ENCODE measurements at regions not wholly inside any gene's neighbourhood (a gene's known extent, or its start where the extent isn't known, plus 50 kb on each side); places are given as distances from the start of the nearest gene placed in this dataset.

DNA sequence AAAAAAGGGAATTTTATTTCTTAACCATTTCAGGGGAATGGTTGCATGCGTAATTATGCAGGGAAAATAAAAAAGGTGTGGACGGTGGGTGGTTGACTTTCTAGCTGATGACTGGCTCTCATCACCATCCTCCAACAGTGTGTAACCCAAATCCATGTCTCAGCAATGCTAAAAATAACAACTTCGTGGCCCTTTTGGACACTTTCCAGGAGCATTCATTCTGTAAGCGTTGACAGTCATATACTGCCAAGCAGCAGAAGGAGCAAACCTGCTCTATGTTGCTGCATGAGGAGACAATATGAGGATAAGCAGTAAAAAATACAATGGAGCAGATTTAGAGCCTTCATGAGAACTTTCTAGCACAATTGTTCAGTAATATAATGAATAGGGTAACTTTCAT lies 189.1 kb downstream of the ANXA2 start:
- DNase-seq (ENCODE audit: low spot score) (peak; percentile 46), FAIRE-seq (peak; percentile 79)

DNA sequence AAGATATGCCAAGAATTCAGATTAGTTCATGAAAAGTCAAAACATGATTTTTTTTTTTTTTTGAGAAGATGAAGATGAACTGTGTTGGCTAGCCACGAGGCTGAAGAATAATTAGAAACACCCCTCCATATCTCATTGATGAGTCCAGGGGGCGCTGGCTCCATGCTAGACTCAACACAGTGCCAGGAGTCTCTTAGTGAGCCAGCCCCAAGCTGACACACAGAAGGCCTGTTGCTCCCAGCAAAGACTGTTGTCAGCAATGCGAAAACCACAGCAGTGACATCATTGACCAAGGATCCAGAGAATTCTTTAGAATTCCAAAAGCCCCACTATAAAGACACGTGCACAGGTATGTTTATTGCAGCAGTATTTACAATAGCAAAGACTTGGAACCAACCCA lies 185.2 kb downstream of the ANXA2 start:
- peak; percentile 88 for FAIRE-seq
- peak; percentile 93 for DNase-seq (ENCODE audit: low spot score)

DNA sequence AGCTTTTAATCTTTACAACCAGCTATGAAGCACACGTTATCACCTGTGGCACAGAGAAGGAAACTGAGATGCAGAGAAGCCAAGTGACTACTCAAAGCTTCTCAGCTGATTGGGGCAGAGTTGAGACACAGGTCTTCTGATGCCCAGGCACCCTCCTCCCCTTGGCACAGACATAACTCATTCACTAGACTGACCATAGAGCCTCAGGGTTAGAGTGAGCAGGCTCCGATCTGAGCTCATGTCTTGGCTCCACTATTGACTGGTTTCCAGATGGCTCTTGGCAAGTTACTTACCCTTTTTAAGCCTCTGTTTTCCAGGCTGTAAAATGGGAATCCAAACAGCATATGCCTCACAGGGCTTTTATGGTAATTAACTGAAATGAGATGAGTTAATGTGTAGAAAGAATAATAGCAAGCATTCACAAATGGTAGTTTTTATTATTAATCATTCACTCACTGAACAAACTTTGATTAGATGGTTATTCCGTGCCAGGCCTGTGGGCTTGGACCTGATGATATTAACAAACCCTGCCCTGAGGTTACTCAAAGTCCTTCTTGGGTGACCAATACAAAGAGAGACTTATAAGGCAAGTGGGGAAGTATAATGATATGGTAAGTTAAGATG lies 184.3 kb downstream of the ANXA2 start:
- DNase-seq (ENCODE audit: low spot score) (no peak), FAIRE-seq (no peak)

DNA sequence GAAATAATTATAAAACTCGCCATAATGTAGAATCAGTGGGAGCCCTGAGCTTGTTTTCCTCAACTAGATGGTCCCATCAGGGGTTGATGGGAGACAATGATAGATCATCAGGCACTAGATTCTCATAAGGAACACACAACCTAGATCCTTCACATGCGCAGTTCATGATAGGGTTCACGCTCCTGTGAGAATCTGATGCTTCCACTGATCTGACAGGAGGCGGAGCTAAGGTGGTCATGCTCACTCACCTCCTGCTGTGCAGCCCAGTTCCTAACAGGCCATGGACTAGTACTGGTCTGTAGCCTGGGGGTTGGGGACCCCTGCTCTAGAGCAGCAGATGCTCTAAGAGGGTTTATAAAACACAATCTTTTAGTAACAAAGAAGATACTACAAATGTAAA lies 183.6 kb downstream of the ANXA2 start:
- FAIRE-seq, result peak; percentile 83
- no peak for DNase-seq (ENCODE audit: low spot score)

DNA sequence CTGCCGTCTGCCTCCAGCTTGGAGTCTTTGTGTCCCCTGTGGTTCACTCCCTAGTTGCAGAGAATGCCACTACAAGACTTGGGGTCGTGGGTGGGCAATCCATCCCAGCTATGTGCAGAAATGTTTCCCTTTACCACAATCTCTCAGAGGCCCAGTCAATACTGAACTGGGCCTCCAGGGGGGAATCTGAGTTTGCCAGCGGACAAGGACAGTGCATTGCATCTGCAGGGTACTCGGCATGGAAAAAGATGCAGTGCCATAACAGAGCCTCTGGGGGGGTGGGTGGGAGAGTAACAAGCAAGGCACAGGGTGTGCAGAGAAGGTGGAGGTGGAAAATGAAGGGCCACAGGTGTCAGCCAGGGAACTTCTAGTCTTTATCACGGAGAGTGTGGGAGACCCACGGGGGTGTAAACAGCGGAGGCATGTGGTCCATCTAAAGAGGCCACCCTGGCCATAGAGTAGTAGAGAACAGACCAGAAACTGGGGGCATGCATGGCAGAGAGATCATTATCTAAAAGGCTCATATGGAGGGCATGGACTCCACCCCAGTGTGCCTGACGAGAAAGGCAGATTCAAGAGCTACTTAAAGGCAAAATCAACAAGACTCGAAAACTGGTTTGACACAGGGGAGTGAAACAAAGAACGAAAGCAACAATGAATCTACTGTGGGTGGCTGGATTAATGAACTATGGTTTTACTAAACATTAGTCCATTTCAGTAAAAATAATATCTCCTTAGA lies 182.4 kb downstream of the ANXA2 start:
- no peak for DNase-seq (ENCODE audit: low spot score)
- FAIRE-seq, result no peak

DNA sequence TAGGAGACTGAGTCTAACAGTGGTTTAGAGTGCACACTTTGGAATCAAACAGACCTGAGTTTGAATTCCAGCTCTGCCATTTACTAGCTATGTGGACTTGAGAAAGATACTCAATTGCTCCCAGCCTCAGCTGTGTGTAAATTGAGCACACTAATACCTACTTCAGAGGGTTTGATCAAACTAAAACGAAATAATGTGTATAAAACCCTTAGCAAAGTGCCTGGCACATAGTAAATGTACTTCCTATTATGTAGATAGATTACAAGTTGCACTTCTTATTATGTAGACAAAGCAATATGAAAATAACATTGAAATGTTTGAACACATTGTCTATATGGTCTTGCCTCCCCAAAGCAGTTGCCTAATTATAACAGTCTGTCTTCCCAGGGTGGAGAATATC lies 180.6 kb downstream of the ANXA2 start:
- FAIRE-seq, result no peak
- DNase-seq (ENCODE audit: low spot score), result no peak

DNA sequence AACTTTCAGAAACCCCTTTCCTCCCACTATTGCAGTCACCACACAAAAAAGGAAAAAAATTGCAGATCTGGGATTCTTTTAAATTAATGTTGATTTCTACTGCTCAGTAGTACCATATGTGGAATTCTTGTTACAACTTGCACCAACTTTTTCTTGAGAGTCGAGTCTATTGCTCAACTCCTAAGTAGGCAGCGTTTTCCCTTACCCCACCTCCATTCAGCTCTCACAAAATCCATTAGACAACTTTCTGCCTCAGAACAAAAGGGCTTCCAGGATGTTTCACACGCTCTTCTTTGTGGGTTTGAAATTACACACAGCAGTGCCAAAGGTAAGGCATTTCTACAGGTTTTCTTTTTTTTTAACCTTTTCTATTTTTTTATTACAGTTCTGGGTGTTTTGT lies 179.5 kb downstream of the ANXA2 start:
- no peak for DNase-seq (ENCODE audit: low spot score)
- FAIRE-seq, result no peak

DNA sequence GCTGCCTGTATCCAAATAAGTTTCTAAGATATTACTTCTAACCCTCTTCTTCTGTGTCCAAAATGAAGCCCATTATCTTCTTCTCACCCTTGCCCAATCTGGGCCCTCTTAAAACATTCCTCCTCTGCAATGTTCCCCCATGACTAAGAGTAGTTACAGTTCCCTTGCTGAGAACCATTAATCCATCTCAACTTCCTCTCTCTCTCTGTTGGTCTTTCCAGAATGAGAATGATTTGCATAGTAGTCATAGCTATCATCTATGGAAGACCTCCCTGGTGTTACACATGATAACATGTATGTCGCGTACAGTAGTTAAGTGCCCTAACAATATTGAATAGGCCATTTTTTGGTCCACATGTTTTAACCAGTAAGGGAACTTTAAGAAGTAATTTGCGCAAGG lies 177.9 kb downstream of the ANXA2 start:
- DNase-seq (ENCODE audit: low spot score), result no peak
- peak; percentile 92 for FAIRE-seq

DNA sequence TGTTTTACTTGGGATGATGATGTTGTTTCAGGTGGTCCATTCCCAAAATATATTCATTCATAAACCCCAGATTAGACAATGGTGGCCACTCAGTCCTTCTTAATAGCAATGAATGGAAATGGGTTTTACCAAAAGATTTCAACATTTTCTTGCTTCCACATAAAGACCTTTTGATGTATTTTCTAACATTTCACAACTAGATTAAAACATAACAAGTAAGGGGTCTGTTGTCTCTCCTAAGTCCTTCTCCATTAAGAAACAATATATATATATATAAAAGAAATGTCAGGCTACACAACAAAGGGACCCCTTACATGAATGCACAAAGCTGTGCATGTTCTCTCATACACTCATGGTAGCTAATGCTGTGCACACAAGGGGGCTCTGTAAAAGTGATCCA lies 176.4 kb downstream of the ANXA2 start:
- DNase-seq (ENCODE audit: low spot score) (no peak), FAIRE-seq (no peak)

DNA sequence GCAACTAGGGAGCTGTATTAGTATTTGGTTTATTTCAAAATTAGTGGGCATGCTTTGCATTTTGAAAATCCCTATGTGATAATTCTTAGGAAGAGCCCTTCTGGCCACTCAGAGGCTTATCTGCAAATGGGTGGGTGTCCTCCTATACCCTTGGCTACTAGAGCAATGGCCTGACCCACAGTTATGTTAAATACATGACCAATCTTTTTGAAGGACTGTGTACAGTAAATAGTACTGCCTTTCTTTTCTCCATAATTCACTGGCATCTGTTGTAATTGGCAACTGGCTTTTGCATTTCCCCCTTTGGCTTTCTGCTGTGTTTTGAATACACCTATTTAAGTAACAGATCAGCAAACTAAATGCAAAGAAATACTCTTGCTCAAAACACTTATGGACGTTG lies 175.4 kb downstream of the ANXA2 start:
- DNase-seq (ENCODE audit: low spot score) (no peak), FAIRE-seq (no peak)

DNA sequence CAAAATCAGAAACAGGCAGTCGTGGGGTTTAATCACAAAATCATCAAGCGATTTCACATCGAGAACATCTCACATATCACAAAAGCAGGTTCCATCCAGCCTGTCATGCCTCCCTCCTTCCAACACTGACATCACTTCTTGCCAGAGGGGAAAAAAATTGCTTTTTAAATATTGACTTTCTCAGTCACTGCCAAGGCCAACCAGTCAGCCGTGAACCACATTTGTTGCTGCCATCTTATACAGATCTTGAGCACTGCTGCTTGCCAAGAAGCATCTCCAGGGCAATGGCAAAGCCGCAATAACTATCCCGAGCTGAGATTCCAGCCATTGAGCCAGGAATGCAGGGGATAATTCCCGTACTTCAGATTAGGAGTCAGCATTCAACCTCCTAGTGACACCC lies 174.6 kb downstream of the ANXA2 start:
- FAIRE-seq (no peak), DNase-seq (ENCODE audit: low spot score) (no peak)

DNA sequence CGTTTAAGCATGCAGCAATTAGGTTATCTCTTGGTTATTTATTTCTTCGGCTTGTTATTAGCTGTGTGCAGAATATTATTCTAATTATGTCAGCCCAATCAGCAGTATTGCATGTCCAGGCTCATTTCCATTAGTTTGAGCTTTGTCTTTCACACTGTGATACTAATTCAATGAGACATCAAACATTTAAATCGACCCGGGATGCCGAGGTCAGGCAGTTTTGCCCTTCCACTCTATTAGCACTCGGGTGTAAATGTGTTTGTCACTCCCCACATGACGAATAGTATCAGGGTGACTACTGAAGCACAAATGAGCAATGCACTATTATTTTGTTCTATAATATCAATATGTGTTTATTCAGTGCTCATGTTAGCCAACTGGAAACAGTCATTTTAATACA lies 170.9 kb downstream of the ANXA2 start:
- FAIRE-seq (no peak), DNase-seq (ENCODE audit: low spot score) (no peak)

DNA sequence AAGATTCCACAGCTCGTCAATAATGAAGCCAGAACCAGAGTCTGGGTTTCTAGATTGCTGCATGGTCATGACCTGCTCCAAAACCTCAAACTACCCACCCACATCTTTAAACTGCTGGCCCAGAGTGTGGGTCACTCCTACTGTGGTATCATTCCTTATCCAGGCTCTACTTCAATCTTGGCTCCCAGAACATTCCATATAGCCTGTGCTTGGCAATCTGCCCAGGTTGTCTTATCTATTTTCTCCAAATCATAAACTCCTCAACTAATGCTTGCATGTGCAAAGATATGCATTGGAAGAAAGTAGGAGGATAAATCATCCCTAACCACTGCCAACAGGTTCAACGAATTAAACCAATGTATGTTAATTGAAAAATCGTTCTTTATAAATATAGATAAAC lies 169.7 kb downstream of the ANXA2 start:
- DNase-seq (ENCODE audit: low spot score) (no peak), FAIRE-seq (no peak)

DNA sequence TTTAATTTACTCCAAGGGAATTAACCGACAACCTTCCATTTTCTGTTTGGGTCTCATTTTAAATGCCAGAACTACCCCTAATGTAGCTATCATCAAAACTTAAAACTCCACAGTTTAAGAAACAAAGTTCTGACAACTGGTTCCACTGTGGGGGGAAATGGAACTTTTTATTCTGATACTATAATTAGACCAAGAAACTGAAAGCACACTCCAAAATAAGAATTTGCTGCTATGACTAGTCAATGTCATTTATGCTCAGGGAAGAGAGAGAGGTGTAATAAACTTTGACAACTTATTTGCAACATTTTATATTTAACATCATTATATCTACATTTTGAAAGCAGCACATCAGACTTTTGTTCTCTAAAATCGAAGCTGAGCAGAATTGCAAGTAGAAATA lies 169.2 kb downstream of the ANXA2 start:
- FAIRE-seq, result no peak

DNA sequence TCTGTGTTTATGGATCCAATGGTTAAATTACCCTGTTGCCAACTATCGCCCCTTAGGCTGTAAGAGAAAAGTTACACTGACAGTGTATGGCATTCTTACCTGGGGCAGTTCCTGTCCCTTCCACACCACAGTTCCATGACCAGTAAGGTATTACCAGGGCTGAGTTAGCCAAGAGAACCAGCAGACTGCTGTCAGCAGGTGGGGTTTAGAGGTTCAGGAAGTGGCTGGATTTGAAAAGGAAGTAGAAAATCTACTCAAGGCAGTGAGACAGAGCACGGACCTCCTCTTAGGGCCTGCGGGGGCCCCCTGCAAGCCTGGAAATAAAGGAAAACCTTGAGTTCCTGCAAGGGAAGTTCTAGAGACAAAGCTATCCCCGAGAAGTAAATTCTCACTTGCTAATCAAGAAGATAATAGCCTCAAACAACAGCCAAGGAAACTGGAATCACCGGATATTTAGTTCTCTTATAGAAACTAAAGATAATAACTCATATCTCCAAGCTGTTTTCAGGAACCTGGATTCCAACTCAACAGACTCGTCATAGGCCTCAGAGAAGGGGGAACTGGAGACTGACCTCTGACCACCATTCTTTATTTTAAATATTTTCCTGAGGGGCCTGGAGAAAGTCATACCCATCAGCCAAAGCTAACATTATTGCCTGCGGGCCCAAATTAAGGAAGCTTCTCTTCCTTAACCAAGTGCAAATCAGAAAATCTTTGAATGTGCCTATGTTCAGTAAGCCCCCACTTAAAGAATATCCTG lies 161.7 kb downstream of the ANXA2 start:
- DNase-seq (ENCODE audit: low spot score) (no peak), FAIRE-seq (no peak)

More for the DNA sequence above, 169.2 kb downstream of the ANXA2 start:
- no peak for DNase-seq (ENCODE audit: low spot score)

DNA sequence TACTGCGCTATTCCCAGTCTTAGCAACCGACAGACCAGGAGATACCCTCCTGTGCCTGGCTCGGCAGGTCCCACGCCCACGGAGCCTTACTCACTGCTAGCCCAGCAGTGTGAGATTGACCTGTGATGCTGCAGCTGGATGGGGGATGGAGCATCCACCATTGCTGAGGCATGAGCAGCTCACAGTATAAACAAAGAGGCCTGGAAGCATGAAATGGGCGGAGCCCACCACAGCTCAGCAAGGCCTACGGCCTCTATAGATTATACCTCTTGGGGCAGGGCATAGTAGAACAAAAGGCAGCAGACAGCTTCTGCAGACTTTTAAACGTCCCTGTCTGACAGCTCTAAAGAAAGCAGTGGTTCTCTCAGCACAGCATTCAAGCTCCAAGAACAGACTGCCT lies 160.3 kb downstream of the ANXA2 start:
- no peak for DNase-seq (ENCODE audit: low spot score)
- FAIRE-seq, result no peak

DNA sequence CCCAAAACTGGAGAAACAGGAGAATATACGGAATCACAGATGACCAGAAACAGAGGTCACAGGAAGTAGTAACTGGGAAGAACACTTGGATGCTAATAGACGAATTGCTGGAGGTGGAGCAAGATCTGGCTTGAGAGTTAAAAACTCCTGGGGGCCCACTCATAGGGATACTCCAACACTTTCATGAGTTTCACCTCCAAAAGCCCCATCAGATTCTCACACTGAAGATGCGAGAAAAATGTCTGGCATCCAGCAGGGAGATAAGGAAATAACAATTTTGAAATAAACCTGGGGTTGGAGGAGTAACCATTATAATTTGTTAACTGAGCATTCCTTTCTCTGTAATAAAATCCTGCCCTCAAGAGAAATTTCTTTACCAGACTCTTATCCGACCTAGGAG lies 154.0 kb downstream of the ANXA2 start:
- no peak for DNase-seq (ENCODE audit: low spot score)
- peak; percentile 52 for FAIRE-seq

DNA sequence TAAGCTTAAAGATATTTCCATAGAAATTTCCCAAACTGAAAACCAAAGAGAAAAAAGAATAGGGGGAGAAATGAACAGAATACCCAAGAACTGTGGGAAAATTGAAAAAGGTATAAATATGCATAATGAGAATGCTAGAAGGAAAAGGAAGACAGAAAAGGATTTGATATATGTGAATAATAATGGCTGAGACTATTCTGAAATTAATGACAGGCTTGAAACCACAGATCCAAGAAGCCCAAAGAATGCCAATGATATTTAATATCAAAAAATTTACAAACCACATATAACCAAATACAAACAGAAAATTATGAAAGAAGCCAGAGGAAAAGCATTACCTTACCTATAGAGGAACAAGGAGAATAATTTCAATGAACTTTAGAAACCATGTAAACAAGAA lies 153.0 kb downstream of the ANXA2 start:
- no peak for DNase-seq (ENCODE audit: low spot score)
- FAIRE-seq, result no peak

DNA sequence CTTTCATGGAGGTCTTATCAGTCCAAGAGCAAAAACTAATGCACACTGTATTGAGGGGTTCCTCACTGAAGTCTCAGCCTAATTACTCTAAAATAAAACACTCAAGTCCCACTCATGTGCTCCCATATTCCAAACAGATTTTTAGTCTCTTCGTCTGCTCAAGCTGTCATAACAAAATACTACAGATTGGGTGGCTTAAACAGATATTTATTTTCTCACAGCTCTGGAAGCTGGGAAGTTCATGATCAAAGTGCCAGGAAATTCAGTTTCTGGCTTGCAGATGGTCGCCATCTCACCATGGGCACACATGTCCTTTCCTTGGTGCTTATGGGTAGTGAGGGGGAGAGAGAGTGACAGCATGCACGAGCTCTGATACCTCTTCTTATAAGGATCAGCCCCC lies 147.5 kb downstream of the ANXA2 start:
- FAIRE-seq, result no peak
- DNase-seq (ENCODE audit: low spot score), result no peak

DNA sequence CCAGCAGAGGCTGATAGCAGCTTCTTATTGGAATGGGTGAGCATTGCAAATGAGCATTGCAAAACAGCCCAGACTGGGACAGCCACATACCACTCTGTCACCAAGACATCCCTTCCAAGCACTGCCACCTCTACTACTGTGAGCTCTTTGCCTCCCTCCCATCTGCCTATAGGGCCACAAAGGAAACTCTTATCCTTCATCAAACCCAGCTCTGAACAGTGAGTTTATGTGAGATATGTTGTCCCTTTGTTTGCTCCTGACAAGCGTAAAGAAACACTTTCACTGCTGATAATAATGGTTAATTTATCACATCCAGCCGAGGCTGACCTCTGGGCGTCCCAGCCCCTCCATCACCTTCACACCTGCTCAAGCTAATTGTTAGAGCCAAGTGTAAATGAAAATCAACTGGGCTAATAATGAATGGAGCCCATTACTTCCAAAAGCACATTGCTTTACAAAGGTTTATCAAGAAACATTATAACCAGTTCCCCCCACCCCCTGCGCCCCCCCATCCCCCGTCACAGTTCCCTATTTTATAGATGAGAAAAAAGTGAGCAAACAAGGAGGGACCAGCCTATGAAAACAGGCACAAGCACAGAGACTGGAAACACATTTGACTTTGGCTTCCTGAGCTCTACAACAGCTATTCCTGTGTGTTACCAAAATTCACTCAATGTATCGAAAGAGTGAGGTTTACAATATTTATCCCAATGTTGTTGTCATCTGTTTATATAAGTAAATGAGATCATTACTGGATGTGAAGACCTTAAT lies 146.3 kb downstream of the ANXA2 start:
- DNase-seq (ENCODE audit: low spot score), result no peak
- no peak for FAIRE-seq

DNA sequence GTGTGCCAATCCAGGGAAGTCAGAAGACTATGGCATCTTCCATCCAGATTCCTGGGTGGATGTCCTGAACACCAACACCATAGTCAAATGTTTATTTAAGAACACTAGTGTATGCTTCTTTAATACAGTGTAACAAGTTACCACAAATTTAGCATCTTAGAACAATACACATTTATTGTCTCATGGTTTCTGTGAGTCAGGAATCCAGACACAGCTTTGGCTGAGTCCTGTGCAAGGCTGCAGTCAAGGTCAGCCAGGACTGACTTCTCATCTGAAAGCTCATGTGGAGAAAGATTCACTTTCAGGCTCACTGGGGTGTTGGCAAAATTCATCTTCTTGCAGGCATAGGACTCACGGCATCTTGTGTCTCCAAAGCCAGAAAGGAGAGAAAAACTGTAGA lies 143.4 kb downstream of the ANXA2 start:
- FAIRE-seq (no peak), DNase-seq (ENCODE audit: low spot score) (no peak)

DNA sequence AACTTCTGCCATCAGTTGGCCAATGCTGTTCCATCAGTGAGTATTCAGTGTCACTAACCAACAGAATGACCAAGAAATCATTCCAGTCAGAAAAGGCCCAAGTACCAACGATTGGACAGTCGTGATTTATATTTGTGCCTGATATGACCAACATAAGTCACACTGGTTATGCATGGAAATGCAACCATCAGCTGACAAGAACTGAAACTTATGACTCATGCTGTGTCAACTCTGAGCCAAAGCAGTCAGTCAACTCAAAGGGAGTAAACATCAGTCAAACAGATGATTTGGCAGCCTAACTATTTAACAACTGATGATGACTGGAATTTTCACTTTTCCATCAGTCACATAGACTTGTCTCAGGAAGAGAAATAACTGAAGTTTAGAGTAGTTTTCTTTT lies 142.4 kb downstream of the ANXA2 start:
- peak; percentile 67 for DNase-seq (ENCODE audit: low spot score)
- peak; percentile 92 for FAIRE-seq

Measured in urothelium cell line (cell line).